DOHH2 (cell line): ENCODE measurements at regions not wholly inside any gene's neighbourhood (a gene's known extent, or its start where the extent isn't known, plus 50 kb on each side); places are given as distances from the start of the nearest gene placed in this dataset.

Experiments
- CTCF ChIP-seq: fragments of 200-600 bp; sonication (generic); IDR thresholded peaks from one replicate; pipeline ENCODE4 v1.5.1; 2014; ENCODE audit warnings: antibody characterized with exemption, mild to moderate bottlenecking, low read depth, low read length; ENCODE audit not compliant: poor library complexity, severe bottlenecking
- EZH2phosphoT487 ChIP-seq: fragments of 200-600 bp; sonication (generic); IDR thresholded peaks from 2 replicates; pipeline ENCODE4 v1.6.1; 2017; ENCODE audit warnings: borderline replicate concordance, mild to moderate bottlenecking, antibody characterized with exemption, low read length, moderate library complexity, mixed read lengths

- TF ChIP-seq CTCF (no peak), EZH2phosphoT487 (no peak)
Measured at GRCh38 chr6:148287623-148288333, 54.9 kb upstream of the SASH1 start.
